ENCODE measurements at regions not wholly inside any gene's neighbourhood (a gene's known extent, or its start where the extent isn't known, plus 50 kb on each side); places are given as distances from the start of the nearest gene placed in this dataset.
A peak's percentile ranks its signal among the peaks of the same experiment; 100 is the strongest.

GRCh38 chr9:121561385-121562222 is 62.0 kb upstream of the GGTA1 start:
- no peaks in the 10 kb centered on the region for H3K27me3 ChIP-seq (ENCODE audit: control insufficient read depth in 3 of 3, insufficient read depth in 3 of 3, low read length in 3 of 3)
- H3K4me1 ChIP-seq (ENCODE audit: control insufficient read depth in 3 of 3, insufficient read depth in 3 of 3, low read length in 3 of 3) = peaks cover 30 to 49% (median 40%) of the 10 kb centered on the region in 3 donors
- no peak overlapping the region for H3K9ac ChIP-seq (ENCODE audit: low read depth in 1 of 3, low read length in 3 of 3)
- no peak overlapping the region for H3K4me3 ChIP-seq (ENCODE audit: low read length in 3 of 3)
- no peak overlapping the region for H3K27ac ChIP-seq (ENCODE audit: low read depth, low read length)
- no peaks in the 10 kb centered on the region for H3K36me3 ChIP-seq (ENCODE audit: control insufficient read depth in 3 of 3, insufficient read depth in 3 of 3, low read length in 3 of 3)
- H3K9me3 ChIP-seq (ENCODE audit: control insufficient read depth in 3 of 3, low read length in 3 of 3) = no peaks in the 10 kb centered on the region

- Histone ChIP-seq H3K4me1 (ENCODE audit: control insufficient read depth in 3 of 3, insufficient read depth in 3 of 3, low read length in 3 of 3) (peaks cover 27 to 48% (median 39%) of the 10 kb centered on the region in 3 donors), H3K9me3 (ENCODE audit: control insufficient read depth in 3 of 3, low read length in 3 of 3) (no peaks in the 10 kb centered on the region), H3K27me3 (ENCODE audit: control insufficient read depth in 3 of 3, insufficient read depth in 3 of 3, low read length in 3 of 3) (no peaks in the 10 kb centered on the region), H3K36me3 (ENCODE audit: control insufficient read depth in 3 of 3, insufficient read depth in 3 of 3, low read length in 3 of 3) (no peaks in the 10 kb centered on the region), H3K4me3 (ENCODE audit: low read length in 3 of 3) (no peak overlapping the region), H3K27ac (ENCODE audit: low read depth, low read length) (no peak overlapping the region), H3K9ac (ENCODE audit: low read depth in 1 of 3, low read length in 3 of 3) (no peak overlapping the region)
Measured at GRCh38 chr9:121562301-121562700, 62.7 kb upstream of the GGTA1 start.

- Histone ChIP-seq H3K4me3 (ENCODE audit: low read length in 3 of 3) (no peak overlapping the region), H3K36me3 (ENCODE audit: control insufficient read depth in 3 of 3, insufficient read depth in 3 of 3, low read length in 3 of 3) (no peaks in the 10 kb centered on the region), H3K27ac (ENCODE audit: low read depth, low read length) (no peak overlapping the region), H3K9ac (ENCODE audit: low read depth in 1 of 3, low read length in 3 of 3) (no peak overlapping the region), H3K9me3 (ENCODE audit: control insufficient read depth in 3 of 3, low read length in 3 of 3) (no peaks in the 10 kb centered on the region), H3K27me3 (ENCODE audit: control insufficient read depth in 3 of 3, insufficient read depth in 3 of 3, low read length in 3 of 3) (no peaks in the 10 kb centered on the region), H3K4me1 (ENCODE audit: control insufficient read depth in 3 of 3, insufficient read depth in 3 of 3, low read length in 3 of 3) (peaks cover 27 to 48% (median 39%) of the 10 kb centered on the region in 3 donors)
Measured at GRCh38 chr9:121563425-121563824, 63.8 kb upstream of the GGTA1 start.

GRCh38 chr9:121563881-121564460 is 64.3 kb upstream of the GGTA1 start:
- Histone ChIP-seq H3K4me3 (ENCODE audit: low read length in 3 of 3) (no peak overlapping the region), H3K9ac (ENCODE audit: low read depth in 1 of 3, low read length in 3 of 3) (peak overlapping the region in 1 of 3 donors; percentile 25), H3K9me3 (ENCODE audit: control insufficient read depth in 3 of 3, low read length in 3 of 3) (no peaks in the 10 kb centered on the region), H3K36me3 (ENCODE audit: control insufficient read depth in 3 of 3, insufficient read depth in 3 of 3, low read length in 3 of 3) (no peaks in the 10 kb centered on the region), H3K4me1 (ENCODE audit: control insufficient read depth in 3 of 3, insufficient read depth in 3 of 3, low read length in 3 of 3) (peaks cover 29 to 48% (median 41%) of the 10 kb centered on the region in 3 donors), H3K27me3 (ENCODE audit: control insufficient read depth in 3 of 3, insufficient read depth in 3 of 3, low read length in 3 of 3) (no peaks in the 10 kb centered on the region), H3K27ac (ENCODE audit: low read depth, low read length) (no peak overlapping the region)

- Histone ChIP-seq H3K4me1 (ENCODE audit: control insufficient read depth in 3 of 3, insufficient read depth in 3 of 3, low read length in 3 of 3) (peaks cover 37 to 52% (median 48%) of the 10 kb centered on the region in 3 donors), H3K27ac (ENCODE audit: low read depth, low read length) (no peak overlapping the region), H3K9ac (ENCODE audit: low read depth in 1 of 3, low read length in 3 of 3) (peak overlapping the region in 1 of 3 donors; percentile 25), H3K36me3 (ENCODE audit: control insufficient read depth in 3 of 3, insufficient read depth in 3 of 3, low read length in 3 of 3) (no peaks in the 10 kb centered on the region), H3K9me3 (ENCODE audit: control insufficient read depth in 3 of 3, low read length in 3 of 3) (no peaks in the 10 kb centered on the region), H3K4me3 (ENCODE audit: low read length in 3 of 3) (no peak overlapping the region), H3K27me3 (ENCODE audit: control insufficient read depth in 3 of 3, insufficient read depth in 3 of 3, low read length in 3 of 3) (no peaks in the 10 kb centered on the region)
Measured at GRCh38 chr9:121564504-121565260, 65.0 kb upstream of the GGTA1 start.

- Histone ChIP-seq H3K27me3 (ENCODE audit: control insufficient read depth in 3 of 3, insufficient read depth in 3 of 3, low read length in 3 of 3) (no peaks in the 10 kb centered on the region), H3K27ac (ENCODE audit: low read depth, low read length) (peak overlapping the region; percentile 98), H3K4me1 (ENCODE audit: control insufficient read depth in 3 of 3, insufficient read depth in 3 of 3, low read length in 3 of 3) (peaks cover 48 to 71% (median 64%) of the 10 kb centered on the region in 3 donors), H3K36me3 (ENCODE audit: control insufficient read depth in 3 of 3, insufficient read depth in 3 of 3, low read length in 3 of 3) (peaks cover 0 to 5% (median 2%) of the 10 kb centered on the region in 3 donors), H3K9me3 (ENCODE audit: control insufficient read depth in 3 of 3, low read length in 3 of 3) (no peaks in the 10 kb centered on the region), H3K4me3 (ENCODE audit: low read length in 3 of 3) (peak overlapping the region; percentile 74 to 92 (median 86)), H3K9ac (ENCODE audit: low read depth in 1 of 3, low read length in 3 of 3) (peak overlapping the region; percentile 94 to 100 (median 99))
Measured at GRCh38 chr9:121566481-121567465, 67.1 kb upstream of the GGTA1 start.

GRCh38 chr9:121567500-121568342 is 68.1 kb upstream of the GGTA1 start:
- peak overlapping the region; percentile 74 to 92 (median 86) for H3K4me3 ChIP-seq (ENCODE audit: low read length in 3 of 3)
- peak overlapping the region; percentile 94 to 100 (median 99) for H3K9ac ChIP-seq (ENCODE audit: low read depth in 1 of 3, low read length in 3 of 3)
- no peaks in the 10 kb centered on the region for H3K9me3 ChIP-seq (ENCODE audit: control insufficient read depth in 3 of 3, low read length in 3 of 3)
- H3K27ac ChIP-seq (ENCODE audit: low read depth, low read length) = peak overlapping the region; percentile 98
- H3K4me1 ChIP-seq (ENCODE audit: control insufficient read depth in 3 of 3, insufficient read depth in 3 of 3, low read length in 3 of 3) = peaks cover 56 to 81% (median 73%) of the 10 kb centered on the region in 3 donors
- peaks cover 0 to 5% (median 4%) of the 10 kb centered on the region in 3 donors for H3K36me3 ChIP-seq (ENCODE audit: control insufficient read depth in 3 of 3, insufficient read depth in 3 of 3, low read length in 3 of 3)
- H3K27me3 ChIP-seq (ENCODE audit: control insufficient read depth in 3 of 3, insufficient read depth in 3 of 3, low read length in 3 of 3) = no peaks in the 10 kb centered on the region

- Histone ChIP-seq H3K9ac (ENCODE audit: low read depth in 1 of 3, low read length in 3 of 3) (peak overlapping the region; percentile 94 to 100 (median 99)), H3K27me3 (ENCODE audit: control insufficient read depth in 3 of 3, insufficient read depth in 3 of 3, low read length in 3 of 3) (no peaks in the 10 kb centered on the region), H3K36me3 (ENCODE audit: control insufficient read depth in 3 of 3, insufficient read depth in 3 of 3, low read length in 3 of 3) (peaks cover 0 to 5% (median 4%) of the 10 kb centered on the region in 3 donors), H3K4me1 (ENCODE audit: control insufficient read depth in 3 of 3, insufficient read depth in 3 of 3, low read length in 3 of 3) (peaks cover 58 to 87% (median 77%) of the 10 kb centered on the region in 3 donors), H3K9me3 (ENCODE audit: control insufficient read depth in 3 of 3, low read length in 3 of 3) (no peaks in the 10 kb centered on the region), H3K4me3 (ENCODE audit: low read length in 3 of 3) (peak overlapping the region; percentile 74 to 92 (median 86)), H3K27ac (ENCODE audit: low read depth, low read length) (peak overlapping the region; percentile 98)
Measured at GRCh38 chr9:121568343-121569265, 69.0 kb upstream of the GGTA1 start.

Measured in skeletal muscle tissue (tissue), 3 donors.